Astrocyte of the cerebellum (primary cell): ENCODE measurements at regions not wholly inside any gene's neighbourhood (a gene's known extent, or its start where the extent isn't known, plus 50 kb on each side); places are given as distances from the start of the nearest gene placed in this dataset.

Experiments used
- DNase-seq: peaks from one replicate; pipeline ENCODE4 v3.0.0-alpha.2; 2011; ENCODE audit warnings: low read depth
- H3K4me3 ChIP-seq: 2 replicates; pipeline ENCODE4 v1.5.1; 2011; ENCODE audit warnings: mild to moderate bottlenecking, low read depth, low read length, moderate library complexity
- in situ Hi-C: cut with HindIII; loops from 2 replicates; pipeline ENCODE4 v1.10.0; 2017; ENCODE audit warnings: low sequenced_read_pairs
- TF ChIP-seq, protein P1 (sequence below): IDR thresholded peaks from 2 replicates; pipeline ENCODE4 v1.5.1; 2012; ENCODE audit warnings: low read length, low read depth, moderate library complexity, mild to moderate bottlenecking; ENCODE audit errors: missing control alignments

DNA sequence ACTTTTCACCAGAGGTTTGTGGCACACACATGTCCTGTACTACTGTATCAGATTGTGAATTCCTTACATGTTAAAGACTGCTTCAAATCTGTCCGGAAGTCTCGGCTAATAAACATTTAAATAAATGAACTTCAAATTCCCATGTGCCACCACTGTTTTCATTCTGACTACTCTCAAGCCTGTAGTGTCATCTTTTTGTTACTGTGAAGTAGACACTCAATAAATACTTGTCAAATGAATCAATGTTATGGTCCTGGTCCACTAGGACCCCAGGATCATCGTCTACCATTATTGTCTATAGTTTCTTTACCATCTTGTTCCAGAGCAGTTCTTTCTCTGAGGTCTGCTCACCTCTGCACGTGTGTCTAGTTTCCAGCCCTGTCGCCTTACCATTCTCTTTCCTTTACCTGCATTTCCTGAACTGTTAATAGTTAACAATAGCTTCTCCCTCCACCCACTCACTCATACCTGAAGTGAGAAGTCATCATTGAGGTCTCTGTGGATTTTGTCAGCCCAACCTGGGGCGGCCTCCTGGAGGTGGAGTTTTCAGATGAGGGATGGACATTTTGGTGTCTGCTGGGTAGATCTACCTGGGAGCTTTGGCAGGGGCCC, 333.0 kb downstream of the SEC14L1 start:
- no peak overlapping the region for H3K4me3 ChIP-seq
- DNase-seq, result no peak
- TF ChIP-seq, protein P1, sequence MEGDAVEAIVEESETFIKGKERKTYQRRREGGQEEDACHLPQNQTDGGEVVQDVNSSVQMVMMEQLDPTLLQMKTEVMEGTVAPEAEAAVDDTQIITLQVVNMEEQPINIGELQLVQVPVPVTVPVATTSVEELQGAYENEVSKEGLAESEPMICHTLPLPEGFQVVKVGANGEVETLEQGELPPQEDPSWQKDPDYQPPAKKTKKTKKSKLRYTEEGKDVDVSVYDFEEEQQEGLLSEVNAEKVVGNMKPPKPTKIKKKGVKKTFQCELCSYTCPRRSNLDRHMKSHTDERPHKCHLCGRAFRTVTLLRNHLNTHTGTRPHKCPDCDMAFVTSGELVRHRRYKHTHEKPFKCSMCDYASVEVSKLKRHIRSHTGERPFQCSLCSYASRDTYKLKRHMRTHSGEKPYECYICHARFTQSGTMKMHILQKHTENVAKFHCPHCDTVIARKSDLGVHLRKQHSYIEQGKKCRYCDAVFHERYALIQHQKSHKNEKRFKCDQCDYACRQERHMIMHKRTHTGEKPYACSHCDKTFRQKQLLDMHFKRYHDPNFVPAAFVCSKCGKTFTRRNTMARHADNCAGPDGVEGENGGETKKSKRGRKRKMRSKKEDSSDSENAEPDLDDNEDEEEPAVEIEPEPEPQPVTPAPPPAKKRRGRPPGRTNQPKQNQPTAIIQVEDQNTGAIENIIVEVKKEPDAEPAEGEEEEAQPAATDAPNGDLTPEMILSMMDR, result no peak
- in situ Hi-C loops, result loop anchor here (25.0 kb wide), 1 partner anchor 361 kb away; no protein-coding TSS in a partner anchor

DNA sequence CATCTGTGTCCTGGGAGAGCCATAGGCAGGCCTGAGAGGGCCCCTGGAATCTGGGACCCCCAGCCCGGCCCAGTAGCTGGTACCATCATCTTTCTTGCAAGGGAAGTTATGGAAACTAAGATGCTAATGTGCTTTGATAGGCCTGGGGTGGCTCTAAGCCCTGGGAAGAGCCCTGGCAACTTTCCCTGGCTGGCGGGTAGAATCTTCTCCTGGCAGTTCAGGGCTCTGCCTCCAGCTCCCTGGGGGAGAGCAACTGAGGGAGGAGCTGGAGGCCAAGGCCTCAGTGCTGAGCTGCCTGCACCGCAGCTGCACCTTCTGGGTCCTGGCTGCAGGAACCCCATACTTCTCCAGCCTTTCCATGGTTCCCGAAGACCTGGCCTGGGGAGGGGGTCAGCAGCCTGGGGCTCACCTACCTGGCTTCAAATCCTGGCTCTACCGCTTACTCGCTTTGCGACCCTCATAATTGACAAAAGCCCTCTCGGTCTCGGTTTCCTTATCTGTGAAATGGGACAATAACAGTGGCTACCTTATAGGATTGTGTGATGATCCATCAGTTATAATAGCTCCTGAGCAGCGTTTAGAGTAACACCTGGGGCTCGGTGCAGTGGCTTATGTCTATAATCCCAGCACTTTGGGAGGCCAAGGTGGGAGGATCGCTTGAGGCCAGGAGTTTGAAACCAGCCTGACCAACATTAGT, 333.7 kb downstream of the SEC14L1 start:
- no peak overlapping the region for H3K4me3 ChIP-seq

DNA sequence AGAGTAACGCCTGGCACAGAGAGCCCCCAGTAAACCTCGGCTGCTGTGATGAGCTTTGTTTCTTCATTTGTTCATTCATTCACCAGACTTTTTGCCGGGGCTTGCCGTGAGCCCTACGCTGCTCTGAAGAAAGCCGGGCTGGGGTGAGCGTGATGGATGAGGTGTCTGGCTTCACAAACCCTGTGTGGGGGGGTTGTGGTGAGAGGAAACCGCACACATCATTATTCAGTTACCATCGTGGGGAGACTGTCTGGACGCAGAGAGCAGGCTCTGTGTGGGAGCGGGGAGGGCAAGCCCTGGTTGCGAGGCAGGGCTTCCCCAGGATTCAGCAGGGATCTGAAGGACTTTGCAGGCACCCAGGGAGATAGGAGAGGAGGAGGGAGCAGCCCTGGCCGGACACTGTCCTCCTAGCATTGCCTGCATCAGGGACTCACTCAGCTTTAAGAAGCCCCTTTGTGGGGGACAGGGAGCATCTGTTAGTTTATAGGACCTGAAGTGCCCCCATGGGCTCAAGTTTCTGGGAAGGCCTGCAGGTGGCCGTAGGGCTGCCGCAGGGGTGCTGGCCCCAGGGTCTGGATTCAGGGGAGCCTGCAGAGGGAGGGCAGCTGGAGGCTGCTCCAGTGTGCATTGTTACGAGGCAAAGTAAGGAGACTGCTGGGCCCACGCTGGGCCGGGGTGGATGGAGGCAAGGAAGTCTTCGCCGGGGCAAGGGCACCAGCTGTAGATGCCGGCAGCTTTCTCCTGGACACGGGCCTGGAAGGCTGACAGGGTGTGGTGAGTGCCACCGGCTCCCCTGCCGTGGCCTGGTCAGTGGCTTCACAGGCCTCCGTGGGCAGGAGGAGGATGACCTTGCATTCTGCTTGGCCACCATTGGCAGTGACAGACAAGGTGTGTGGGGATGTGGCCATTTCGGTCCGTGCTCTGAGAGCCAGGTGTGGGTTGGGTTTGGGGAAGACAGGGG, 334.5 kb downstream of the SEC14L1 start:
- peak; percentile 93 for DNase-seq
- TF ChIP-seq, protein P1, result no peak
- peak overlapping the region; percentile 11 for H3K4me3 ChIP-seq
- in situ Hi-C loops, result no loop called here

More for the DNA sequence above, 333.7 kb downstream of the SEC14L1 start:
- in situ Hi-C loops, result loop anchor here (25.0 kb wide), 1 partner anchor 362 kb away; no protein-coding TSS in a partner anchor
- TF ChIP-seq, protein P1, result no peak
- DNase-seq, result no peak

DNA sequence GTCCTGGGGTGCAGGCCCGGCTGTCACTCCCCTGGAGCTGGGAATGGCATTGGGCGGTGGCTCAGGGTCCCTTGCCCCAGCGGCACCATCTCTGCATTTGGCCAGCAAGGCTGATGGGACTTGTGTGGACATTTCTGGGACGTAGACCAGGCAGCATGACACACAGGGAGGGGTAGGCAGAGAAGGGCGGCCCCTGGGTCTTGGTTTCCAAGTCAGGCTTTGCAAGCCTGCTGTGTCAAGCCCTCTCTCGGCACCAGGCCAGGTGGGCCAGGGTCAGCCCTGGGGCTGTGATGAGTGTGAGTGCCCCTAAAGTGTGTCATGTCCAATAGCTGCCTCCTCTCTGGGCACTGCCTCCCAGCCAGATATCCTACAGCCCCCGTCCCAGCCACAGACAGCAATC, 335.2 kb downstream of the SEC14L1 start:
- H3K4me3 ChIP-seq, result peak overlapping the region; percentile 11
- TF ChIP-seq, protein P1, result no peak
- in situ Hi-C loops, result no loop called here
- no peak for DNase-seq

DNA sequence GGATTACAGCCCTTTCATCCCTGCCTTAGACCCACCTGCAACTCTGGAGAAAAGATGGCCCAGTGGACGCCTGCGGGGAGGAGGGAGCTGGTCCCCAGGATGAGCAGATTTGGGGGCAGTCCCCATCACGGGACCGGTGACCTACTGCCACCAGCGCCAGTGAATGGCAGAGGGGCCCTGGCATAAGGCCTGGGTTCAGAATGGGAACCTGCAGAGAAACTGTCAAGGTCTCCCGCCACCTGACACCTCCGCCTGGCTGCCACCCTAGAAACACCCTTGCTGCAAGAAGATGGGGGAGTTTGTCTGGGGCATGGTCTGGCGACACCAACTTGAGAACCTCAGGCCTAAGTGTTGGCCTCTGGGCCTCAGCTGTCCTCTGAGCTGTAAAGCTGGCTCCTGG, 335.7 kb downstream of the SEC14L1 start:
- DNase-seq, result no peak
- H3K4me3 ChIP-seq, result no peak overlapping the region
- TF ChIP-seq, protein P1, result no peak
- in situ Hi-C loops, result no loop called here
